HepG2 (cell line): ENCODE measurements at regions not wholly inside any gene's neighbourhood (a gene's known extent, or its start where the extent isn't known, plus 50 kb on each side); places are given as distances from the start of the nearest gene placed in this dataset.

Experiments
- CC2D1A ChIP-seq: sonication (generic); formaldehyde crosslinking; IDR thresholded peaks from 2 replicates; pipeline ENCODE4 v1.8.1; 2023; ENCODE audit warnings: mild to moderate bottlenecking, missing genetic modification reagents
- ELF1 ChIP-seq: sonication (generic); formaldehyde crosslinking; IDR thresholded peaks from 2 replicates; pipeline ENCODE4 v1.4.0; 2020; ENCODE audit warnings: missing genetic modification reagents
- FOXA3 ChIP-seq: IDR thresholded peaks from 2 replicates; pipeline ENCODE4 v1.6.1; 2016; ENCODE audit warnings: missing genetic modification reagents, missing compliant biosample characterization
- NFIC ChIP-seq: IDR thresholded peaks from 2 replicates; pipeline ENCODE4 v1.6.1; 2012; ENCODE audit warnings: mild to moderate bottlenecking, low read length, inconsistent platforms
- PRDM10 ChIP-seq: sonication (generic); formaldehyde crosslinking; IDR thresholded peaks from 2 replicates; pipeline ENCODE4 v1.4.0; 2020; ENCODE audit warnings: low read depth, missing genetic modification reagents
- REPIN1 ChIP-seq: sonication (generic); formaldehyde crosslinking; IDR thresholded peaks from 2 replicates; pipeline ENCODE4 v1.8.0; 2022; ENCODE audit warnings: missing genetic modification reagents, low read depth, mild to moderate bottlenecking, borderline replicate concordance
- SATB2 ChIP-seq: sonication (generic); formaldehyde crosslinking; IDR thresholded peaks from 2 replicates; pipeline ENCODE4 v1.5.0; 2020; ENCODE audit warnings: missing genetic modification reagents
- ZMYM2 ChIP-seq: sonication (generic); formaldehyde crosslinking; IDR thresholded peaks from 2 replicates; pipeline ENCODE4 v1.8.0; 2022; ENCODE audit warnings: mild to moderate bottlenecking, missing genetic modification reagents
- ZNF230 ChIP-seq: sonication (generic); formaldehyde crosslinking; IDR thresholded peaks from 2 replicates; pipeline ENCODE4 v1.4.0; 2020; ENCODE audit warnings: mild to moderate bottlenecking, missing genetic modification reagents
- ZNF256 ChIP-seq: sonication (generic); formaldehyde crosslinking; conservative IDR thresholded peaks from 2 replicates; pipeline ENCODE4 v1.4.0; 2020; ENCODE audit warnings: missing genetic modification reagents
- ZNF275 ChIP-seq: sonication (generic); formaldehyde crosslinking; IDR thresholded peaks from 2 replicates; pipeline ENCODE4 v1.8.0; 2022; ENCODE audit warnings: missing genetic modification reagents, mild to moderate bottlenecking, inconsistent platforms, borderline replicate concordance
- ZNF333 ChIP-seq: sonication (generic); formaldehyde crosslinking; IDR thresholded peaks from 2 replicates; pipeline ENCODE4 v1.4.0; 2020; ENCODE audit warnings: mild to moderate bottlenecking, missing genetic modification reagents, borderline replicate concordance
- ZNF709 ChIP-seq: sonication (generic); formaldehyde crosslinking; IDR thresholded peaks from 2 replicates; pipeline ENCODE4 v1.5.0; 2020; ENCODE audit warnings: mild to moderate bottlenecking, missing genetic modification reagents
- ZSCAN29 ChIP-seq: sonication (generic); formaldehyde crosslinking; conservative IDR thresholded peaks from 2 replicates; pipeline ENCODE4 v1.4.0; 2020; ENCODE audit warnings: mild to moderate bottlenecking, missing genetic modification reagents
- TF ChIP-seq, protein P1 (sequence below): sonication (generic); formaldehyde crosslinking; IDR thresholded peaks from 2 replicates; pipeline ENCODE4 v1.8.1; 2022; ENCODE audit warnings: low read depth, mild to moderate bottlenecking, missing genetic modification reagents
- TF ChIP-seq, protein P2 (sequence below): sonication (generic); formaldehyde crosslinking; IDR thresholded peaks from 2 replicates; pipeline ENCODE4 v1.8.0; 2022; ENCODE audit warnings: missing genetic modification reagents, low read depth, mild to moderate bottlenecking, borderline replicate concordance
- TF ChIP-seq, protein P3 (sequence below), 2 experiments: sonication (generic) in 1 of 2; formaldehyde crosslinking in 1 of 2; IDR thresholded peaks; 2 replicates each; pipeline versions ENCODE4 v1.5.1 to v1.6.1; 2011 to 2020; ENCODE audit warnings: borderline replicate concordance in 1 of 2, low read depth in 1 of 2, low read length in 1 of 2, mild to moderate bottlenecking in 1 of 2, missing genetic modification reagents in 1 of 2, moderate library complexity in 1 of 2

GRCh38 chr6:139743664-139744437 is 369.4 kb upstream of the CITED2 start (continued):
- TF ChIP-seq ELF1 (no peak), ZMYM2 (CRISPR knock-in tag) (no peak), ZNF275 (no peak), ZNF256 (CRISPR knock-in tag) (no peak), NFIC (no peak), SATB2 (CRISPR knock-in tag) (no peak), PRDM10 (CRISPR knock-in tag) (no peak), ZNF230 (CRISPR knock-in tag) (no peak), ZNF333 (CRISPR knock-in tag) (no peak), FOXA3 (CRISPR knock-in tag) (0 out of 2 replicates have a peak, but pooled peaks have one; percentile 12), CC2D1A (no peak), ZSCAN29 (CRISPR knock-in tag) (no peak), REPIN1 (CRISPR knock-in tag) (no peak), ZNF709 (CRISPR knock-in tag) (no peak)
- TF ChIP-seq, protein P1, sequence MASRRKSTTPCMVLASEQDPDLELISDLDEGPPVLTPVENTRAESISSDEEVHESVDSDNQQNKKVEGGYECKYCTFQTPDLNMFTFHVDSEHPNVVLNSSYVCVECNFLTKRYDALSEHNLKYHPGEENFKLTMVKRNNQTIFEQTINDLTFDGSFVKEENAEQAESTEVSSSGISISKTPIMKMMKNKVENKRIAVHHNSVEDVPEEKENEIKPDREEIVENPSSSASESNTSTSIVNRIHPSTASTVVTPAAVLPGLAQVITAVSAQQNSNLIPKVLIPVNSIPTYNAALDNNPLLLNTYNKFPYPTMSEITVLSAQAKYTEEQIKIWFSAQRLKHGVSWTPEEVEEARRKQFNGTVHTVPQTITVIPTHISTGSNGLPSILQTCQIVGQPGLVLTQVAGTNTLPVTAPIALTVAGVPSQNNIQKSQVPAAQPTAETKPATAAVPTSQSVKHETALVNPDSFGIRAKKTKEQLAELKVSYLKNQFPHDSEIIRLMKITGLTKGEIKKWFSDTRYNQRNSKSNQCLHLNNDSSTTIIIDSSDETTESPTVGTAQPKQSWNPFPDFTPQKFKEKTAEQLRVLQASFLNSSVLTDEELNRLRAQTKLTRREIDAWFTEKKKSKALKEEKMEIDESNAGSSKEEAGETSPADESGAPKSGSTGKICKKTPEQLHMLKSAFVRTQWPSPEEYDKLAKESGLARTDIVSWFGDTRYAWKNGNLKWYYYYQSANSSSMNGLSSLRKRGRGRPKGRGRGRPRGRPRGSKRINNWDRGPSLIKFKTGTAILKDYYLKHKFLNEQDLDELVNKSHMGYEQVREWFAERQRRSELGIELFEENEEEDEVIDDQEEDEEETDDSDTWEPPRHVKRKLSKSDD (CRISPR knock-in tag): no peak
- TF ChIP-seq, protein P2, sequence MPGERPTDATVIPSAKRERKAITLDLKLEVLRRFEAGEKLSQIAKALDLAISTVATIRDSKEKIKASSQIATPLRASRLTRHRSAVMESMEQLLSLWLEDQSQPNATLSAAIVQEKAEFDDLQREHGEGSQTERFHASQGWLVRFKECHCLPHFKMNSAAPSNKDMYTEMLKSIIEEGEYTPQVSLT: no peak
- TF ChIP-seq, protein P3, sequence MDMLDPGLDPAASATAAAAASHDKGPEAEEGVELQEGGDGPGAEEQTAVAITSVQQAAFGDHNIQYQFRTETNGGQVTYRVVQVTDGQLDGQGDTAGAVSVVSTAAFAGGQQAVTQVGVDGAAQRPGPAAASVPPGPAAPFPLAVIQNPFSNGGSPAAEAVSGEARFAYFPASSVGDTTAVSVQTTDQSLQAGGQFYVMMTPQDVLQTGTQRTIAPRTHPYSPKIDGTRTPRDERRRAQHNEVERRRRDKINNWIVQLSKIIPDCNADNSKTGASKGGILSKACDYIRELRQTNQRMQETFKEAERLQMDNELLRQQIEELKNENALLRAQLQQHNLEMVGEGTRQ (IDR thresholded peaks at IDR 0.05; ENCODE audit: low read depth, low read length): no peak
- TF ChIP-seq, protein P3 (CRISPR knock-in tag; IDR thresholded peaks at IDR 0.05; ENCODE audit: borderline replicate concordance): no peak
